OCI-LY1 (cell line): ENCODE measurements at regions not wholly inside any gene's neighbourhood (a gene's known extent, or its start where the extent isn't known, plus 50 kb on each side); places are given as distances from the start of the nearest gene placed in this dataset.

ENCODE experiments used
- H2AFZ ChIP-seq: fragments of 200-600 bp; sonication (generic), shearing (Covaris generic); 2 replicates; pipeline ENCODE4 v1.6.0; 2014; ENCODE audit warnings: antibody characterized with exemption, mild to moderate bottlenecking, low read length
- H3F3A ChIP-seq: fragments of 200-600 bp; sonication (generic), shearing (Covaris generic); 2 replicates; pipeline ENCODE4 v1.6.0; 2014; ENCODE audit warnings: mild to moderate bottlenecking, antibody characterized with exemption, low read length, moderate library complexity; ENCODE audit not compliant: insufficient read depth
- H3K27ac ChIP-seq: fragments of 200-600 bp; sonication (generic); 2 replicates; pipeline ENCODE4 v1.5.1; 2014; ENCODE audit warnings: low read length, mixed run types, mild to moderate bottlenecking, low read depth; ENCODE audit not compliant: poor library complexity, severe bottlenecking
- H3K27me3 ChIP-seq: fragments of 200-600 bp; sonication (generic); 2 replicates; pipeline ENCODE4 v1.6.0; 2014; ENCODE audit warnings: antibody characterized with exemption, mild to moderate bottlenecking, low read length, moderate library complexity; ENCODE audit not compliant: insufficient read depth
- H3K36me3 ChIP-seq: fragments of 200-600 bp; sonication (generic); 2 replicates; pipeline ENCODE4 v1.6.1; 2014; ENCODE audit warnings: mild to moderate bottlenecking, antibody characterized with exemption, low read length, moderate library complexity, mixed read lengths; ENCODE audit not compliant: insufficient read depth
- H3K4me1 ChIP-seq: fragments of 200-600 bp; sonication (generic); 2 replicates; pipeline ENCODE4 v1.5.1; 2014; ENCODE audit warnings: mild to moderate bottlenecking, low read length, moderate library complexity; ENCODE audit not compliant: insufficient read depth, severe bottlenecking
- H3K4me2 ChIP-seq: fragments of 200-600 bp; sonication (generic), shearing (Covaris generic); 2 replicates; pipeline ENCODE4 v1.6.1; 2014; ENCODE audit warnings: low read length
- H3K4me3 ChIP-seq: fragments of 200-600 bp; sonication (generic); 2 replicates; pipeline ENCODE4 v1.5.1; 2014; ENCODE audit warnings: low read length, low read depth, mild to moderate bottlenecking, mixed read lengths; ENCODE audit not compliant: poor library complexity, severe bottlenecking
- H3K79me2 ChIP-seq: fragments of 200-600 bp; shearing (Covaris generic); 2 replicates; pipeline ENCODE4 v1.6.1; 2016; ENCODE audit warnings: mixed run types, low read length, mixed read lengths; ENCODE audit not compliant: insufficient read depth
- H3K9ac ChIP-seq: fragments of 200-600 bp; sonication (generic), shearing (Covaris generic); 2 replicates; pipeline ENCODE4 v1.6.1; 2014; ENCODE audit warnings: mild to moderate bottlenecking, low read length, mixed read lengths
- H3K9me2 ChIP-seq: fragments of 200-600 bp; sonication (generic), shearing (Covaris generic); 2 replicates; pipeline ENCODE4 v1.6.1; 2014; ENCODE audit warnings: low read depth, mild to moderate bottlenecking, low read length, mixed read lengths
- H3K9me3 ChIP-seq: fragments of 200-600 bp; shearing (Covaris generic); 2 replicates; pipeline ENCODE4 v1.6.1; 2014; ENCODE audit warnings: low read length, mixed read lengths
- H4K20me1 ChIP-seq: fragments of 200-600 bp; sonication (generic), shearing (Covaris generic); 2 replicates; pipeline ENCODE4 v1.6.0; 2016; ENCODE audit warnings: mild to moderate bottlenecking, low read length; ENCODE audit not compliant: insufficient read depth
- CTCF ChIP-seq: fragments of 200-600 bp; sonication (generic), shearing (Covaris generic); IDR thresholded peaks from 2 replicates; pipeline ENCODE4 v1.5.1; 2017; ENCODE audit warnings: mild to moderate bottlenecking, antibody characterized with exemption, low read length, moderate library complexity, mixed read lengths
- EZH2 ChIP-seq: fragments of 200-600 bp; sonication (generic), shearing (Covaris generic); IDR thresholded peaks from 2 replicates; pipeline ENCODE4 v1.8.0; 2017; ENCODE audit warnings: borderline replicate concordance, mixed run types, mild to moderate bottlenecking, antibody characterized with exemption, low read length, moderate library complexity, mixed read lengths

- H4K20me1 ChIP-seq = no peaks in the 10 kb centered on the region
- H3K79me2 ChIP-seq = no peaks in the 10 kb centered on the region
- no peaks in the 10 kb centered on the region for H3K9me2 ChIP-seq
- no peak overlapping the region for H3K27ac ChIP-seq
- no peak overlapping the region for H3K4me2 ChIP-seq
- no peaks in the 10 kb centered on the region for H3K27me3 ChIP-seq
- H3K9me3 ChIP-seq = no peaks in the 10 kb centered on the region
- H3K9ac ChIP-seq = no peak overlapping the region
- no peak overlapping the region for H3K4me3 ChIP-seq
- H2AFZ ChIP-seq = no peak overlapping the region
- TF ChIP-seq CTCF (no peak), EZH2 (no peak)
- H3K36me3 ChIP-seq = no peaks in the 10 kb centered on the region
- H3F3A ChIP-seq = no peaks in the 10 kb centered on the region
- no peaks in the 10 kb centered on the region for H3K4me1 ChIP-seq
These were observed 550.8 kb upstream of the CHAC2 start for GRCh38 chr2:53216805-53217204.

- Histone ChIP-seq H3K4me3 (no peak overlapping the region), H3K9me2 (no peaks in the 10 kb centered on the region), H3K79me2 (no peaks in the 10 kb centered on the region), H2AFZ (no peak overlapping the region), H3K9me3 (no peaks in the 10 kb centered on the region), H3K27me3 (no peaks in the 10 kb centered on the region), H3K4me2 (no peak overlapping the region), H4K20me1 (no peaks in the 10 kb centered on the region), H3F3A (no peaks in the 10 kb centered on the region), H3K27ac (no peak overlapping the region), H3K9ac (no peak overlapping the region), H3K4me1 (no peaks in the 10 kb centered on the region), H3K36me3 (no peaks in the 10 kb centered on the region)
- TF ChIP-seq EZH2 (no peak), CTCF (no peak)
These were observed 555.0 kb upstream of the CHAC2 start for GRCh38 chr2:53212576-53212975.

GRCh38 chr2:53211201-53211774 is 556.3 kb upstream of the CHAC2 start:
- H3K27ac ChIP-seq = no peak overlapping the region
- no peak overlapping the region for H3K4me2 ChIP-seq
- no peaks in the 10 kb centered on the region for H3K9me3 ChIP-seq
- no peaks in the 10 kb centered on the region for H3F3A ChIP-seq
- H3K36me3 ChIP-seq = no peaks in the 10 kb centered on the region
- H3K4me3 ChIP-seq = no peak overlapping the region
- H3K9ac ChIP-seq = no peak overlapping the region
- H3K79me2 ChIP-seq = no peaks in the 10 kb centered on the region
- H3K9me2 ChIP-seq = no peaks in the 10 kb centered on the region
- H3K27me3 ChIP-seq = no peaks in the 10 kb centered on the region
- no peak for TF ChIP-seq EZH2
- no peak for TF ChIP-seq CTCF
- no peaks in the 10 kb centered on the region for H3K4me1 ChIP-seq
- H4K20me1 ChIP-seq = no peaks in the 10 kb centered on the region
- no peak overlapping the region for H2AFZ ChIP-seq
